Kidney (tissue), 13 donors: ENCODE measurements at regions not wholly inside any gene's neighbourhood (a gene's known extent, or its start where the extent isn't known, plus 50 kb on each side); places are given as distances from the start of the nearest gene placed in this dataset.

ENCODE experiments used
- DNase-seq, 5 donors: peaks; one replicate each; pipeline ENCODE4 v3.0.0-alpha.2; 2013 to 2020
- FAIRE-seq: peaks from 2 replicates; lab custom pipeline; 2012; peaks lifted over from hg19 to GRCh38; lab: Jason Lieb, UNC
- H3K27ac ChIP-seq, 2 donors: one replicate each; pipeline ENCODE4 v1.7.0; 2013; ENCODE audit warnings: low read depth in 2 of 2, low read length in 2 of 2, inconsistent platforms in 1 of 2
- H3K27me3 ChIP-seq: one replicate; pipeline ENCODE4 v1.7.1; 2013; ENCODE audit warnings: low read length, inconsistent platforms; ENCODE audit not compliant: control insufficient read depth, insufficient read depth
- H3K36me3 ChIP-seq, 3 donors: one replicate each; pipeline versions ENCODE4 v1.7.0 to v1.7.1; 2013; ENCODE audit warnings: low read length in 3 of 3, control low read depth in 1 of 3, inconsistent platforms in 1 of 3; ENCODE audit not compliant: insufficient read depth in 3 of 3, control insufficient read depth in 2 of 3
- H3K4me1 ChIP-seq, 3 donors: one replicate each; pipeline versions ENCODE4 v1.7.0 to v1.7.1; 2013; ENCODE audit warnings: low read length in 3 of 3, inconsistent platforms in 1 of 3, low read depth in 1 of 3; ENCODE audit not compliant: control insufficient read depth in 2 of 3, insufficient read depth in 2 of 3
- H3K4me3 ChIP-seq, 3 donors: one replicate each; pipeline versions ENCODE4 v1.7.0 to v1.8.1; 2013; ENCODE audit warnings: low read length in 3 of 3, control low read depth in 1 of 3, inconsistent platforms in 1 of 3
- H3K9ac ChIP-seq, 3 donors: one replicate each; pipeline versions ENCODE4 v1.7.0 to v1.7.1; 2013; ENCODE audit warnings: low read length in 3 of 3, control low read depth in 1 of 3, inconsistent platforms in 1 of 3
- H3K9me3 ChIP-seq, 3 donors: one replicate each; pipeline versions ENCODE4 v1.7.0 to v1.7.1; 2013; ENCODE audit warnings: low read length in 3 of 3, control low read depth in 1 of 3, inconsistent platforms in 1 of 3; ENCODE audit not compliant: control insufficient read depth in 2 of 3, insufficient read depth in 1 of 3
- intact Hi-C: fragments of 100-400 bp; cut with DNase I; formaldehyde crosslinking; loops from one replicate; pipeline ENCODE4 v1.11.1; 2022
- TF ChIP-seq, protein P1 (sequence below): IDR thresholded peaks from 3 replicates; pipeline ENCODE4 v1.5.1; 2012; ENCODE audit warnings: mild to moderate bottlenecking, moderate library complexity, borderline replicate concordance; ENCODE audit not compliant: insufficient read depth; ENCODE audit errors: extremely low read depth
- donor health status: control.
- donor health status: control.
- donor health status: control.
- donor health status: control.
- donor health status: control.
- donor health status: DM: yes; HTN: yes; CAD: no.
- donor health status: Normal renal cell carcinoma (clear cell type).

DNA sequence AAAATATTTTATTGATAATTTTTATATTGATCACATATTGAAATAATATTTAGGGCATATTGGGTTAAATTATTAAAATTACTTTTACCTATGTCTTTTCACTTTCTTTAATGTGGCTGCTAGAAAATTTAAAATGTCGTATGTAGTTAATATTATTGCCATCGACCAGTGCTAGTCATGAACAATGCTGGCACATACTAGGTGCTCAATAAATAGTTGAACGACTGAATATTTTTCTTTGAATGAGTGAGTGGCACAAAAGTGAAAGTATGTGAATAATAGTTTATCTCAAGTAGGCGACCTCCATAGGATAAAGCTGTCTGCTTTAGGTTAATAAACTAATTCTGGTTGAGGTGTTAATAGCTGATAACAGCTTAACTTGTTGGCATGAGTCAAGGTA lies 150.8 kb upstream of the FGGY start:
- Histone ChIP-seq H3K4me3 (no peak overlapping the region), H3K27me3 (no peaks in the 10 kb centered on the region), H3K9me3 (no peaks in the 10 kb centered on the region), H3K9ac (no peak overlapping the region), H3K36me3 (no peaks in the 10 kb centered on the region), H3K4me1 (peaks cover 5 to 15% (median 13%) of the 10 kb centered on the region in 3 donors), H3K27ac (no peak overlapping the region)
- TF ChIP-seq, protein P1, sequence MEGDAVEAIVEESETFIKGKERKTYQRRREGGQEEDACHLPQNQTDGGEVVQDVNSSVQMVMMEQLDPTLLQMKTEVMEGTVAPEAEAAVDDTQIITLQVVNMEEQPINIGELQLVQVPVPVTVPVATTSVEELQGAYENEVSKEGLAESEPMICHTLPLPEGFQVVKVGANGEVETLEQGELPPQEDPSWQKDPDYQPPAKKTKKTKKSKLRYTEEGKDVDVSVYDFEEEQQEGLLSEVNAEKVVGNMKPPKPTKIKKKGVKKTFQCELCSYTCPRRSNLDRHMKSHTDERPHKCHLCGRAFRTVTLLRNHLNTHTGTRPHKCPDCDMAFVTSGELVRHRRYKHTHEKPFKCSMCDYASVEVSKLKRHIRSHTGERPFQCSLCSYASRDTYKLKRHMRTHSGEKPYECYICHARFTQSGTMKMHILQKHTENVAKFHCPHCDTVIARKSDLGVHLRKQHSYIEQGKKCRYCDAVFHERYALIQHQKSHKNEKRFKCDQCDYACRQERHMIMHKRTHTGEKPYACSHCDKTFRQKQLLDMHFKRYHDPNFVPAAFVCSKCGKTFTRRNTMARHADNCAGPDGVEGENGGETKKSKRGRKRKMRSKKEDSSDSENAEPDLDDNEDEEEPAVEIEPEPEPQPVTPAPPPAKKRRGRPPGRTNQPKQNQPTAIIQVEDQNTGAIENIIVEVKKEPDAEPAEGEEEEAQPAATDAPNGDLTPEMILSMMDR: no peak
- no peak for FAIRE-seq
- no peak for DNase-seq
- intact Hi-C loops: no loop called here

DNA sequence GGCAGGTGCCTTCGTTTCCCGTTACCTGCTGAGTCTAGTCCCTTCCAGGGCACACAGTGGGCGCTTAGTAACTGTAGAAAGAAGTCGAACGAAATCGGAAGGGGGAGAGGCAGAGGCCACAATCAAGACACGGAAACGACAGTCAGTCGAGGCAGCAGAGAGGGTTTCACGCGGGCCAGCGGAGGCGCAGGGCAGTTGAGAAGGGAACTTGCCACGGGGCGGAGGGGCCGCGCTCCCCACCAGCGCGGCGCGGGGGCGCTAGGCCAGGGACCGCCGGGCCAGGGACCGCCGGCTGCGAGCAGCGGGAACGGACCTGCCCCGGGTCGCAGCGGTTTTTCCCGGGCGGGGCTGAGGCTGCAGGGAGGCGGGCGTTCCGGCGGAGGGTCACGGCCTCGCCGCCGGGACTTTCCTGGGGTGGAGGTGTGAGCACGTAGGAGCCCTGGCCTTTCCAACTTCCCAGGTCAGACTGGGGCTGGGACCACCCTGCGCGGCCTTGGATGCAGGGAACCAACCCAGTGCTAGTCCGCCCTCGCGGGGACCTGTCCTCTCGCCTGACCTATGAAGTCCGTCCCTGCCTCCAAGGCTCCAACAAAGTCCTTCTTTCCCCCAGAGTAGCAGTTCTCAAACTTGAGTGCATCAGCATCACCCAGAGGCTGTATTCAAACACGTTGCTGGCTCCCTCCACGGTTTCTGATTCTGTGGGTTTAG lies 150.1 kb upstream of the FGGY start:
- peak in 4 of 5 donors; percentile 43 to 88 (median 66) for DNase-seq
- TF ChIP-seq, protein P1: no peak
- Histone ChIP-seq H3K27ac (peak overlapping the region in 1 of 2 donors; percentile 35), H3K9ac (peak overlapping the region in 2 of 3 donors; percentile 5 to 65), H3K36me3 (no peaks in the 10 kb centered on the region), H3K27me3 (no peaks in the 10 kb centered on the region), H3K9me3 (no peaks in the 10 kb centered on the region), H3K4me1 (peaks cover 5 to 20% (median 20%) of the 10 kb centered on the region in 3 donors), H3K4me3 (peak overlapping the region in 2 of 3 donors; percentile 55 to 65)
- intact Hi-C loops: no loop called here
- FAIRE-seq: no peak

DNA sequence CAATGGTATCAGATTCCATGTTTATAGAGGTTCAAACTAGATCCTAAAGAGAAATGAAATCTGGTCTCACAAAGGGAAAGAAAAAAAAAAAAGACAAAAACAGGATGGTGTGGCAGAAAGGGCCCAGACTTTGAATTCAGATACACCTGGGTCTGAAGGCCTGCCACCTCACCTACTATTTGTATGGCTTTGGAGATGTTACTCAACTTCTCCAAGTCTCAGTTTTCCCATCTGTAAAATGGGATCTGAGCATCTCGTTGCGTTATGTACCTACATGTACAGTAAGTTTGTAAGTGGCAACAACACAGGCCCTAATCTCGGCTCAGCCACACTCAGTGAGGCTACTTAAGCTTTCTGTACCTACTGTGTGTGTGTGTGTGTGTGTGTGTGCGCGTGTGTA lies 147.5 kb upstream of the FGGY start:
- no peaks in the 10 kb centered on the region for H3K9me3 ChIP-seq
- DNase-seq (no peak), FAIRE-seq (no peak)
- H3K9ac ChIP-seq: no peak overlapping the region
- peaks cover 0 to 15% (median 7%) of the 10 kb centered on the region in 3 donors for H3K4me1 ChIP-seq
- H3K27ac ChIP-seq: no peak overlapping the region
- H3K4me3 ChIP-seq: no peak overlapping the region
- H3K27me3 ChIP-seq: no peaks in the 10 kb centered on the region
- TF ChIP-seq, protein P1: no peak
- no peaks in the 10 kb centered on the region for H3K36me3 ChIP-seq
- intact Hi-C loops: no loop called here
